Peyer's patch (tissue), 4 donors: ENCODE measurements at regions not wholly inside any gene's neighbourhood (a gene's known extent, or its start where the extent isn't known, plus 50 kb on each side); places are given as distances from the start of the nearest gene placed in this dataset.

Experiments
- POLR2A ChIP-seq, 2 donors: fragments of 450-650 bp; IDR thresholded peaks; one replicate each; pipeline ENCODE4 v1.5.1; 2017; ENCODE audit warnings: antibody characterized with exemption in 2 of 2, mild to moderate bottlenecking in 2 of 2, moderate library complexity in 2 of 2
- TF ChIP-seq, protein P1 (sequence below), 6 experiments: fragments of 450-650 bp in 4 of 6; fragments of 200-600 bp in 2 of 6; sonication (generic) in 1 of 6; IDR thresholded peaks; one replicate each; pipeline ENCODE4 v1.5.1; 2017 to 2019; ENCODE audit warnings: antibody characterized with exemption in 6 of 6, mild to moderate bottlenecking in 3 of 6, moderate library complexity in 1 of 6

DNA sequence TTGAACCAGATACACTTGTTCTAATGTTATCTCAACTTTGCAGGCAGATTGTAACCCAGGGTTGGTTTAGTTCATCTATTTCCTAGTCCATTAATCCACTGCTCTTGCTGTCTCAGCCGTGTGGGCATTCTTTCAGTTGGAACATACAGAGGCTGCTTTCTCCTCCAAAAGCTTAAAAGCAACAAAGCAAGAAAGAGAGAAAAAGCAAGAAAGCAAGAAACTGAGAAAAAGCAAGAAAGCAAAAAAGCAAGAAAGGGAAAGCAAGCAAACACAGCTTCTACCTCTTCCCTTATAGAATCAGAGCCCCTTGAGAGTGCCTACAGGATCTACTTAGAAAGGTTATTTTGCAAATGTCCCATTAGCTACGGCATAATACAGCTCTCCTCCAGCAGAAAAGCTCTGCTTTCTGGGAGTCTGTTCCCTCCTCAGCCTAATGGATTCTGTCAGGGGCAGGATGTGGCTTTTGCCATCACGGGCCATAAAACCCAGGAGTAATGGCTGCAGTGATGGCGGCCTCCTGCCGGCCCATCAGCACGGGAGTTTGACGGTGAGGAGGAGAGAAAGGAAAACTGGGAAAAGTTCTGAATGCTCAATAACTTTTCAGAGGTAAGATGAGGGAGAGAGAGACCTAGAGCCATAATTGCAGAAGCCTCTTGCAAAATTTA lies 156.8 kb upstream of the JARID2 start:
- TF ChIP-seq, protein P1, sequence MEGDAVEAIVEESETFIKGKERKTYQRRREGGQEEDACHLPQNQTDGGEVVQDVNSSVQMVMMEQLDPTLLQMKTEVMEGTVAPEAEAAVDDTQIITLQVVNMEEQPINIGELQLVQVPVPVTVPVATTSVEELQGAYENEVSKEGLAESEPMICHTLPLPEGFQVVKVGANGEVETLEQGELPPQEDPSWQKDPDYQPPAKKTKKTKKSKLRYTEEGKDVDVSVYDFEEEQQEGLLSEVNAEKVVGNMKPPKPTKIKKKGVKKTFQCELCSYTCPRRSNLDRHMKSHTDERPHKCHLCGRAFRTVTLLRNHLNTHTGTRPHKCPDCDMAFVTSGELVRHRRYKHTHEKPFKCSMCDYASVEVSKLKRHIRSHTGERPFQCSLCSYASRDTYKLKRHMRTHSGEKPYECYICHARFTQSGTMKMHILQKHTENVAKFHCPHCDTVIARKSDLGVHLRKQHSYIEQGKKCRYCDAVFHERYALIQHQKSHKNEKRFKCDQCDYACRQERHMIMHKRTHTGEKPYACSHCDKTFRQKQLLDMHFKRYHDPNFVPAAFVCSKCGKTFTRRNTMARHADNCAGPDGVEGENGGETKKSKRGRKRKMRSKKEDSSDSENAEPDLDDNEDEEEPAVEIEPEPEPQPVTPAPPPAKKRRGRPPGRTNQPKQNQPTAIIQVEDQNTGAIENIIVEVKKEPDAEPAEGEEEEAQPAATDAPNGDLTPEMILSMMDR (IDR thresholded peaks at IDR 0.05): no peak
- no peak for TF ChIP-seq POLR2A (IDR thresholded peaks at IDR 0.05)
